Naive thymus-derived CD4-positive, alpha-beta T cell (primary cell): ENCODE measurements at regions not wholly inside any gene's neighbourhood (a gene's known extent, or its start where the extent isn't known, plus 50 kb on each side); places are given as distances from the start of the nearest gene placed in this dataset.

Experiments
- ATAC-seq: fragments of 150-1000 bp; cut with Tn5 transposase; 2 replicates; pipeline ENCODE4 v1.10.0; 2021; ENCODE audit warnings: mild to moderate bottlenecking, moderate library complexity
- CTCF ChIA-PET: fragments of 350-600 bp; sonication (Branson Sonifier 250); formaldehyde crosslinking; loops from one replicate; lab custom pipeline; 2021; ENCODE audit warnings: antibody characterized with exemption; lab: Charles Lee
- POLR2A ChIA-PET: fragments of 350-600 bp; sonication (Branson Sonifier 250); formaldehyde crosslinking; loops from one replicate; lab custom pipeline; 2021; ENCODE audit warnings: antibody characterized with exemption, inconsistent platforms; lab: Charles Lee
- DNase-seq, 9 donors: peaks; one replicate each; pipeline versions ENCODE4 v3.0.0 to v3.0.0-alpha.2; 2020 to 2022; ENCODE audit warnings: mixed read lengths in 1 of 9
- H3K27ac ChIP-seq: one replicate; pipeline ENCODE4 v1.7.0; 2013; ENCODE audit warnings: mild to moderate bottlenecking, low read depth, low read length, moderate library complexity
- H3K27me3 ChIP-seq, 2 donors: one replicate each; pipeline ENCODE4 v1.7.0; 2013; ENCODE audit warnings: low read length in 2 of 2, mild to moderate bottlenecking in 2 of 2, moderate library complexity in 2 of 2; ENCODE audit not compliant: control insufficient read depth in 2 of 2, insufficient read depth in 2 of 2
- H3K36me3 ChIP-seq, 3 experiments: 1 replicate in 2 of 3; 2 replicates in 1 of 3; pipeline ENCODE4 v1.7.0; 2013; ENCODE audit warnings: low read length in 3 of 3, mild to moderate bottlenecking in 3 of 3, moderate library complexity in 1 of 3; ENCODE audit not compliant: insufficient read depth in 3 of 3, control insufficient read depth in 2 of 3
- H3K4me1 ChIP-seq, 2 donors: one replicate each; pipeline ENCODE4 v1.7.0; 2013; ENCODE audit warnings: low read length in 2 of 2, mild to moderate bottlenecking in 2 of 2, moderate library complexity in 1 of 2; ENCODE audit not compliant: control insufficient read depth in 2 of 2, insufficient read depth in 2 of 2
- H3K4me3 ChIP-seq: 2 replicates; pipeline ENCODE4 v1.7.0; 2013; ENCODE audit warnings: mild to moderate bottlenecking, low read length
- H3K9me3 ChIP-seq, 3 experiments: 1 replicate in 2 of 3; 2 replicates in 1 of 3; pipeline ENCODE4 v1.7.0; 2013; ENCODE audit warnings: low read length in 3 of 3; ENCODE audit not compliant: control insufficient read depth in 2 of 3
- H3K27ac Mint-ChIP-seq, 9 donors: one replicate each; pipeline ENCODE4 v1.8.0; 2020 to 2022; ENCODE audit warnings: mixed read lengths in 9 of 9, mild to moderate bottlenecking in 8 of 9, moderate library complexity in 5 of 9, inconsistent platforms in 2 of 9
- H3K27me3 Mint-ChIP-seq, 5 donors: one replicate each; pipeline ENCODE4 v1.8.0; 2021 to 2022; ENCODE audit warnings: mixed read lengths in 5 of 5, mild to moderate bottlenecking in 1 of 5
- H3K36me3 Mint-ChIP-seq, 5 donors: one replicate each; pipeline ENCODE4 v1.8.0; 2020 to 2022; ENCODE audit warnings: mixed read lengths in 5 of 5, mild to moderate bottlenecking in 3 of 5, inconsistent platforms in 1 of 5
- H3K4me1 Mint-ChIP-seq, 7 donors: one replicate each; pipeline ENCODE4 v1.8.0; 2020 to 2022; ENCODE audit warnings: mixed read lengths in 7 of 7, mild to moderate bottlenecking in 3 of 7, inconsistent platforms in 1 of 7
- H3K4me3 Mint-ChIP-seq, 10 donors: one replicate each; pipeline ENCODE4 v1.8.0; 2020 to 2022; ENCODE audit warnings: mild to moderate bottlenecking in 10 of 10, mixed read lengths in 10 of 10, moderate library complexity in 6 of 10, inconsistent platforms in 2 of 10
- H3K9me3 Mint-ChIP-seq, 11 donors: one replicate each; pipeline ENCODE4 v1.8.0; 2020 to 2022; ENCODE audit warnings: mixed read lengths in 11 of 11, mild to moderate bottlenecking in 4 of 11, inconsistent platforms in 1 of 11, moderate library complexity in 1 of 11
- intact Hi-C, 2 donors: fragments of 100-400 bp; cut with micrococcal nuclease; formaldehyde crosslinking; loops; one replicate each; pipeline ENCODE4 v1.15.1; 2023

DNA sequence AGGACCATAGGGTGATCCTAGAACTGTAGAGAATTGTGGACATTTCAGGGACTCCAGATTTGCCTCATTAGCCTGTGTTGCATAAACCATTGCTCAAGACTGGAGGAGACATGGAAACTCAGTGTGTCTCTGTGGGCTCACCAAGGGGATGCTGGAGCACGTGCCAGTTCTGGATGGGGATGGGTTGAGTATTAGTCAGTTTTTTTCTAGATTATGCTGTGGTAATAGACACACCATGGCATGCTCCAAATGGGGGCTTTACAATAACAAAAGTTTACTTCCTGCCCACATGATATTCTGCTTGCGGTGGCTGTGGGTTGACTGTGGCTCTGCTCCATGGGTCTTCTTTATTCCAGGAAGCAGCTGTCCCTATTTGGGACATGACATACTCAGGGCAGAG is 125.4 kb downstream of the FOXD2 start:
- no peak for DNase-seq
- Mint-ChIP-seq H3K27me3 (peaks cover 16 to 61% (median 22%) of the 10 kb centered on the region in 5 donors), H3K36me3 (no peaks in the 10 kb centered on the region), H3K4me1 (no peaks in the 10 kb centered on the region), H3K27ac (no peak overlapping the region), H3K9me3 (no peaks in the 10 kb centered on the region), H3K4me3 (no peak overlapping the region)
- no peak for ATAC-seq
- H3K4me1 ChIP-seq: no peaks in the 10 kb centered on the region
- no peaks in the 10 kb centered on the region for H3K36me3 ChIP-seq
- CTCF ChIA-PET: no interaction called here
- H3K9me3 ChIP-seq: no peaks in the 10 kb centered on the region
- POLR2A ChIA-PET: no interaction called here
- no peak overlapping the region for H3K4me3 ChIP-seq
- intact Hi-C loops: no loop called here
- no peaks in the 10 kb centered on the region for H3K27me3 ChIP-seq
- no peak overlapping the region for H3K27ac ChIP-seq

- H3K9me3 Mint-ChIP-seq: no peaks in the 10 kb centered on the region
- H3K4me1 ChIP-seq: no peaks in the 10 kb centered on the region
- DNase-seq: no peak
Measured at GRCh38 chr1:47564570-47564969, 126.7 kb downstream of the FOXD2 start.

DNA sequence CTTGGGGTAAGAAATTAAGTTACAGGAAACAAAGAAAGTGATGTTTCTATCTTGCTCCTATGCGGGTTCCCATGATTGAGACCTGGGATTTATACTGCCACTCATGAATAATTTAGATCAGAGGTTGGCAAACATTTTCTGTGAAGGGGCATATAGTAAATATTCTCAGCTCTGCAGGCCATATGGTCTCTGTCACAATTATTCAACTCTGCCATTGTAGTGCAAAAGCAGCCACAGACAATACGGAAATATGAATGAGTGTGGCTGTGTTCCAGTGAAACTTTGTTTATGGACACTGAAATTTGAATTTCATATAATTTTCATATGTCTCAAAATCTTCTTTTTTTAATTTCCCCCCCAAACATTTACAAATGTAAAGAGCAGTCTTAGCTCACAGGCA is 127.2 kb downstream of the FOXD2 start:
- no peaks in the 10 kb centered on the region for H3K9me3 Mint-ChIP-seq
- no peak for DNase-seq
- no peak overlapping the region for H3K4me3 Mint-ChIP-seq
- peaks cover 23 to 56% (median 27%) of the 10 kb centered on the region in 5 donors for H3K27me3 Mint-ChIP-seq
- no peak overlapping the region for H3K27ac ChIP-seq
- no peaks in the 10 kb centered on the region for H3K36me3 Mint-ChIP-seq
- CTCF ChIA-PET: interaction anchor here (1.1 kb wide), 1 partner anchor 8 kb away, joined by 3 read pairs; no protein-coding TSS in a partner anchor
- no peaks in the 10 kb centered on the region for H3K27me3 ChIP-seq
- ATAC-seq: no peak
- H3K4me3 ChIP-seq: no peak overlapping the region
- H3K27ac Mint-ChIP-seq: no peak overlapping the region
- H3K4me1 ChIP-seq: no peaks in the 10 kb centered on the region
- POLR2A ChIA-PET: no interaction called here
- no peaks in the 10 kb centered on the region for H3K9me3 ChIP-seq
- no peaks in the 10 kb centered on the region for H3K4me1 Mint-ChIP-seq
- intact Hi-C loops: no loop called here
- H3K36me3 ChIP-seq: no peaks in the 10 kb centered on the region

More at GRCh38 chr1:47564570-47564969, 126.7 kb downstream of the FOXD2 start:
- POLR2A ChIA-PET: no interaction called here
- no peak overlapping the region for H3K27ac ChIP-seq
- CTCF ChIA-PET: no interaction called here
- H3K36me3 ChIP-seq: no peaks in the 10 kb centered on the region
- Mint-ChIP-seq H3K4me1 (no peaks in the 10 kb centered on the region), H3K27me3 (peaks cover 20 to 58% (median 24%) of the 10 kb centered on the region in 5 donors), H3K4me3 (no peak overlapping the region), H3K27ac (no peak overlapping the region), H3K36me3 (no peaks in the 10 kb centered on the region)
- H3K9me3 ChIP-seq: no peaks in the 10 kb centered on the region
- ATAC-seq: no peak
- no peaks in the 10 kb centered on the region for H3K27me3 ChIP-seq
- H3K4me3 ChIP-seq: no peak overlapping the region
- intact Hi-C loops: no loop called here

DNA sequence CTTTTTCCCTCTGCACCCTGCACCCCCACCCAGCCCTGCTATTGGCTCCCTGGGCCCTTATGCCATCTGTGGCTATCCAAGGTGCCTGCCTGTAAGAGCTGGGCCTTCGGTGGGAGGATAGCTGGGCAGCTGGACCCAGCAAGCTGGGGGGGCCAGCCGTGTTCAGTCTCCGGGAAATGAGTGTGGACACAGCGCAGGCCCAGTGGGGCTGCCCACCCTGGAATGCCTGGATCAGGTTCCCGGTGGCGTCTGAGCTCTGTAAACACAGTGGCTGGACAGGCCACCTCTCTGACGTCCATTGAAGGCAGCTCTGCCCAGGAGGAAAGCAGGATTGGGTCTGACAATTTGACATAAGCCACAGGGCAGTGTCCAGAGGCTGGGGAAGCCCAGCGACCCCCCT is 127.8 kb downstream of the FOXD2 start:
- DNase-seq (no peak), ATAC-seq (no peak)
- no peaks in the 10 kb centered on the region for H3K36me3 ChIP-seq
- Mint-ChIP-seq H3K27me3 (peaks cover 23 to 55% (median 27%) of the 10 kb centered on the region in 5 donors), H3K4me1 (peaks cover 0 to 4% (median 0%) of the 10 kb centered on the region in 7 donors), H3K27ac (no peak overlapping the region), H3K9me3 (peaks cover 0 to 2% (median 0%) of the 10 kb centered on the region in 11 donors), H3K36me3 (no peaks in the 10 kb centered on the region), H3K4me3 (no peak overlapping the region)
- H3K9me3 ChIP-seq: no peaks in the 10 kb centered on the region
- H3K27me3 ChIP-seq: no peaks in the 10 kb centered on the region
- no peak overlapping the region for H3K4me3 ChIP-seq
- no peaks in the 10 kb centered on the region for H3K4me1 ChIP-seq
- intact Hi-C loops: no loop called here
- CTCF ChIA-PET: interaction anchor here (1.1 kb wide), 1 partner anchor 8 kb away, joined by 3 read pairs; no protein-coding TSS in a partner anchor
- no peak overlapping the region for H3K27ac ChIP-seq
- POLR2A ChIA-PET: no interaction called here

DNA sequence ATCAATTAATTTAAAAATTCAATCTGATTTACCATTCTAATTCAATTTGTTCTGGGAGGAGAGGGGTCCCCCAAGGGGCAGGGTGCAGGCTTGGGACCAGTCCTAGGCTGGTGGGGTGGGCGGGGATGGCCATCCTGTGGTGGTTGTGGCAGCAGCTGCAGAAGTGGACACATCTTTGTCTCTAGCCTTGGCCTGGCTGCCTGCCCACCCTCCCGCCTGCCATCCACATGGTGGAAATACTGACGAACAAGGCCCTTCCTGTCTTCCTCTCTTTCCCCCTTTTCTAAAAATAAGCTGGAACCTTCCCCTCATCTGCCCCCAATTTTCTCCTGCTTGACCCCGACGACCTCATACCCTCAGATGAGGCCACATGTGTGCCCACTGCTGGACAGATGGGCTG is 130.9 kb downstream of the FOXD2 start:
- Histone ChIP-seq H3K4me3 (no peak overlapping the region), H3K27ac (no peak overlapping the region), H3K4me1 (no peaks in the 10 kb centered on the region), H3K36me3 (no peaks in the 10 kb centered on the region), H3K27me3 (peaks cover 0 to 2% of the 10 kb centered on the region in 2 donors), H3K9me3 (no peaks in the 10 kb centered on the region)
- no peak for DNase-seq
- intact Hi-C loops: no loop called here
- peaks cover 0 to 6% (median 0%) of the 10 kb centered on the region in 7 donors for H3K4me1 Mint-ChIP-seq
- H3K4me3 Mint-ChIP-seq: no peak overlapping the region
- no peak overlapping the region for H3K27ac Mint-ChIP-seq
- POLR2A ChIA-PET: no interaction called here
- no peaks in the 10 kb centered on the region for H3K36me3 Mint-ChIP-seq
- ATAC-seq: no peak
- CTCF ChIA-PET: no interaction called here
- H3K27me3 Mint-ChIP-seq: peaks cover 9 to 39% (median 13%) of the 10 kb centered on the region in 5 donors
- peaks cover 0 to 2% (median 0%) of the 10 kb centered on the region in 11 donors for H3K9me3 Mint-ChIP-seq

DNA sequence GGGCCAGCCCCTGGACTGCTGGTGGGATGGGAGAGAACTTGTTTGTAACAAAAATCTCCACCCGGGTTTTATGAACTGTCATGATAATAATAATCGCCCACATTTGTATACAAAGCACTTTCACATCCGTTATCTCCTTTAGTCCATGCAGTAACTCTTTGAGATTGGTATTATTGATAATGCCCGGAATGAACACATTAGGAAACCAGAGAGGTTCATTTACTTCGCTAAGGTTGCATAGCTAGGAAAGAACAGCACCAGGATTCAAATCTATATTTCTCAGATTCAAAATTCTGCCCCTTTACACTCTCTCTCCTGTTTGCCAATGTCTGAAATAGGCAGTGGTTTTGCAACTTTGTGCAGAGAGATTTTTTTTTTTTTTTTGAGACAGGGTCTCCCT is 131.4 kb downstream of the FOXD2 start:
- no peaks in the 10 kb centered on the region for H3K4me1 ChIP-seq
- intact Hi-C loops: no loop called here
- no peak for DNase-seq
- H3K27ac ChIP-seq: no peak overlapping the region
- ChIA-PET CTCF (no interaction called here), POLR2A (no interaction called here)
- H3K36me3 ChIP-seq: no peaks in the 10 kb centered on the region
- Mint-ChIP-seq H3K36me3 (no peaks in the 10 kb centered on the region), H3K4me3 (no peak overlapping the region), H3K4me1 (peaks cover 0 to 6% (median 0%) of the 10 kb centered on the region in 7 donors), H3K27ac (no peak overlapping the region), H3K9me3 (peaks cover 0 to 2% (median 0%) of the 10 kb centered on the region in 11 donors), H3K27me3 (peaks cover 6 to 39% (median 10%) of the 10 kb centered on the region in 5 donors)
- H3K27me3 ChIP-seq: peaks cover 0 to 4% of the 10 kb centered on the region in 2 donors
- no peak overlapping the region for H3K4me3 ChIP-seq
- no peak for ATAC-seq
- H3K9me3 ChIP-seq: no peaks in the 10 kb centered on the region

DNA sequence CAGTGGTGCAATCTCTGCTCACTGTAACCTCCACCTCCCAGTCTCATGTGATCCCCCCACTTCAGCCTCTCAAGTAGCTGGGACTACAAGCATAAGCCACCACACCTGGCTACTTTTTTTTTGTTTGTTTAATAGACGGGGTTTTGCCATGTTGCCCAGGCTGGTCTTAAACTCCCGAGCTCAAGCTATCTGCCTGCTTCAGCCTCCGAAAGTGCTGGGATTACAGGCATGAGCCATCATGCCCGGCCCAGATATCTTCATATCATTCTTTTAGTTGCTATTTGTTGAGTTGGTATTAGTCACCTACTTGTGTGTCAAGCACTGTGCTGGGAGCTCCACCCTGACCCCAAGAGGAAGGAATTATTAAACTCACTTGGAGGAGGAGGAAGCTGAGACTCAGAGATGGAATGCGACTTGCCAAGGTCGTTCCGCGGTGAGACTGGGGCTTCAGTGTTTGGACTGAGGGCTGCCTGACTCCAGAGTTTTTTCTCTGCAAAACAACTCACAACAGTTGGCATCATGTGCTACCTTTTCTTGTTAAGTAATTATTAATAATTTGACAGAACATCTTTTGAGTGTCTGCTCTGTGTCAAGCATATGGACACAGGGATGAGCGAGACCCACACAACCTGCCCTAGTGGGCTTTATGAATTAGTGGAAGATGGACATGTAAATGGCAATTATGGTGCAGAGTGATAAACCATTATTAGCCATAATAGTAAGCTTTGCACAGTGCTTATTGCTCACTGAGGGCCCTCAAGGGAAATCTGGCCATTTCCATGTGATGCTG is 132.0 kb downstream of the FOXD2 start:
- Histone ChIP-seq H3K27me3 (peaks cover 0 to 4% of the 10 kb centered on the region in 2 donors), H3K27ac (no peak overlapping the region), H3K9me3 (no peaks in the 10 kb centered on the region), H3K36me3 (no peaks in the 10 kb centered on the region), H3K4me1 (no peaks in the 10 kb centered on the region), H3K4me3 (no peak overlapping the region)
- ChIA-PET POLR2A (no interaction called here), CTCF (no interaction called here)
- no peaks in the 10 kb centered on the region for H3K36me3 Mint-ChIP-seq
- H3K27me3 Mint-ChIP-seq: peaks cover 5 to 39% (median 8%) of the 10 kb centered on the region in 5 donors
- intact Hi-C loops: no loop called here
- ATAC-seq (no peak), DNase-seq (no peak)
- H3K9me3 Mint-ChIP-seq: peaks cover 0 to 2% (median 0%) of the 10 kb centered on the region in 11 donors
- H3K27ac Mint-ChIP-seq: no peak overlapping the region
- H3K4me3 Mint-ChIP-seq: no peak overlapping the region
- H3K4me1 Mint-ChIP-seq: peaks cover 0 to 6% (median 0%) of the 10 kb centered on the region in 7 donors
